ENCODE measurements at regions not wholly inside any gene's neighbourhood (a gene's known extent, or its start where the extent isn't known, plus 50 kb on each side); places are given as distances from the start of the nearest gene placed in this dataset.
"Not testable (repeated sequence)": the region's sequence is repeated elsewhere in the genome, so short reads cannot be mapped to it uniquely, and the experiment has no call there.

DNA sequence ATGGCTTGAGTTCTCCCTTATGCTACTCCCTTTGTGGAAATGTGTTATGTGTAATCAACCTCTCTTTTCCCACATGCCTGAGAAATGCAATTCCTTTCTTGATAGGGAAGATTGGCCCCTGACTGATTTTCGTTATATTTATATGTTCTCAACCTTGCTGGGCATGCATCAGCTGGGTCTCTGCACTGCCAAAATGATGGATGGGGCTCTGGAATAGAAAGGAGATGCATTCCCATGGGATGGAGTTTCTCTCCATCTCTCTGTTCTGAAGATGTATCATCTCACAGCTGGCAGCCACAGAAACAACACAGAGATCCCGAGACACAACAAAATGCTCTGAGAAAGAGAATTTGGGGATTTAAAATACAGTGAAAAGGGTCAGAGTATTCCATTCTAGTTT lies 327.7 kb upstream of the LMCD1 start:
- intact Hi-C loops (cut with DNase I), result no loop called here
- H3K9ac ChIP-seq (ENCODE audit: low read length in 3 of 3), result no peak overlapping the region
- no peaks in the 10 kb centered on the region for H3K36me3 ChIP-seq (ENCODE audit: control insufficient read depth in 2 of 3, insufficient read depth in 3 of 3, low read length in 3 of 3)
- no peaks in the 10 kb centered on the region for H3K27me3 ChIP-seq (ENCODE audit: control insufficient read depth, insufficient read depth, low read length)
- DNase-seq (peak in 1 of 5 donors; percentile 2), FAIRE-seq (no peak)
- H3K9me3 ChIP-seq (ENCODE audit: control insufficient read depth in 2 of 3, insufficient read depth in 1 of 3, low read length in 3 of 3), result no peaks in the 10 kb centered on the region
- H3K4me1 ChIP-seq (ENCODE audit: control insufficient read depth in 2 of 3, insufficient read depth in 2 of 3, low read depth in 1 of 3, low read length in 3 of 3), result no peaks in the 10 kb centered on the region
- H3K4me3 ChIP-seq (ENCODE audit: low read length in 3 of 3), result no peak overlapping the region
- TF ChIP-seq, protein P1, sequence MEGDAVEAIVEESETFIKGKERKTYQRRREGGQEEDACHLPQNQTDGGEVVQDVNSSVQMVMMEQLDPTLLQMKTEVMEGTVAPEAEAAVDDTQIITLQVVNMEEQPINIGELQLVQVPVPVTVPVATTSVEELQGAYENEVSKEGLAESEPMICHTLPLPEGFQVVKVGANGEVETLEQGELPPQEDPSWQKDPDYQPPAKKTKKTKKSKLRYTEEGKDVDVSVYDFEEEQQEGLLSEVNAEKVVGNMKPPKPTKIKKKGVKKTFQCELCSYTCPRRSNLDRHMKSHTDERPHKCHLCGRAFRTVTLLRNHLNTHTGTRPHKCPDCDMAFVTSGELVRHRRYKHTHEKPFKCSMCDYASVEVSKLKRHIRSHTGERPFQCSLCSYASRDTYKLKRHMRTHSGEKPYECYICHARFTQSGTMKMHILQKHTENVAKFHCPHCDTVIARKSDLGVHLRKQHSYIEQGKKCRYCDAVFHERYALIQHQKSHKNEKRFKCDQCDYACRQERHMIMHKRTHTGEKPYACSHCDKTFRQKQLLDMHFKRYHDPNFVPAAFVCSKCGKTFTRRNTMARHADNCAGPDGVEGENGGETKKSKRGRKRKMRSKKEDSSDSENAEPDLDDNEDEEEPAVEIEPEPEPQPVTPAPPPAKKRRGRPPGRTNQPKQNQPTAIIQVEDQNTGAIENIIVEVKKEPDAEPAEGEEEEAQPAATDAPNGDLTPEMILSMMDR (IDR thresholded peaks at IDR 0.05; ENCODE audit: borderline replicate concordance, extremely low read depth, insufficient read depth), result no peak
- no peak overlapping the region for H3K27ac ChIP-seq (ENCODE audit: low read depth in 2 of 2, low read length in 2 of 2)

DNA sequence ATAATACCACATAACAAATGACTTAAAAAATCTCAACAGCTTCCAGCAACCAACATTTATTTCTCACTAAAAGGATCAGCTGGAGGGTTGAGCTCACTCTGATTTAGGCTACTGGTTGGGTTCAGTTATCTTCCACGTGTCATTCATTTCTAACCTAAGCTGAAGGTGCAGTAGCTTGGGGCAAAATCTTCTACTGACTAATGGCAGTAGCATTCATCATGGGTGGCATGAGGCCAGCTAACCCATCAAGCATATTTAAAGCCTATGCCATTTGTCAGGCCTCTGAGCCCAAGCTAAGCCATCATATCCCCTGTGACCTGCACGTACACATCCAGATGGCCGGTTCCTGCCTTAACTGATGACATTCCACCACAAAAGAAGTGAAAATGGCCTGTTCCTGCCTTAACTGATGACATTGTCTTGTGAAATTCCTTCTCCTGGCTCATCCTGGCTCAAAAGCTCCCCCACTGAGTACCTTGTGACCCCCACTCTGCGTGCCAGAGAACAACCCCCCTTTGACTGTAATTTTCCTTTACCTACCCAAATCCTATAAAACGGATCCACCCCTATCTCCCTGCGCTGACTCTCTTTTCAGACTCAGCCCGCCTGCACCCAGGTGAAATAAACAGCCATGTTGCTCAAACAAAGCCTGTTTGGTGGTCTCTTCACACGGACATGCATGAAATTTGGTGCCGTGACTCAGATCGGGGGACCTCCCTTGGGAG lies 324.7 kb upstream of the LMCD1 start:
- H3K9me3 ChIP-seq (ENCODE audit: control insufficient read depth in 2 of 3, insufficient read depth in 1 of 3, low read length in 3 of 3); H3K27ac ChIP-seq (ENCODE audit: low read depth in 2 of 2, low read length in 2 of 2); H3K9ac ChIP-seq (ENCODE audit: low read length in 3 of 3); intact Hi-C loops (cut with DNase I); FAIRE-seq; H3K27me3 ChIP-seq (ENCODE audit: control insufficient read depth, insufficient read depth, low read length); H3K4me1 ChIP-seq (ENCODE audit: control insufficient read depth in 2 of 3, insufficient read depth in 2 of 3, low read depth in 1 of 3, low read length in 3 of 3); H3K4me3 ChIP-seq (ENCODE audit: low read length in 3 of 3); DNase-seq; H3K36me3 ChIP-seq (ENCODE audit: control insufficient read depth in 2 of 3, insufficient read depth in 3 of 3, low read length in 3 of 3): not testable (repeated sequence)

DNA sequence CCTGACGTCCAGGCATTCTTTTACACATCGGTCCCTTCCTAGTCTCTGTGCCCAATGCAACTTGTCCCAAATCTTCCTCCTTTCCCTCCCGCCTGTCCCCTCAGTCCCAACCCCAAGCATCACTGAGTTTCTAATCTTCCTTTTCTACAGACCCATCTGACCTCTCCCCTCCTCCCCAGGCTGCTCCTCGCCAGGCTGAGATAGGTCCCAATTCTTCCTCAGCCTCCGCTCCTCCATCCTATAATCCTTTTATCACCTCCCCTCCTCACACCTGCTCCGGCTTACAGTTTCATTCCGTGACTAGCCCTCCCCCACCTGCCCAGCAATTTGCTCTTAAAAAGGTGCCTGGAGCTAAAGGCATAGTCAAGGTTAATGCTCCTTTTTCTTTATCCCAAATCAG lies 323.1 kb upstream of the LMCD1 start:
- FAIRE-seq; H3K27me3 ChIP-seq (ENCODE audit: control insufficient read depth, insufficient read depth, low read length); intact Hi-C loops (cut with DNase I); H3K4me1 ChIP-seq (ENCODE audit: control insufficient read depth in 2 of 3, insufficient read depth in 2 of 3, low read depth in 1 of 3, low read length in 3 of 3); H3K36me3 ChIP-seq (ENCODE audit: control insufficient read depth in 2 of 3, insufficient read depth in 3 of 3, low read length in 3 of 3); DNase-seq; H3K27ac ChIP-seq (ENCODE audit: low read depth in 2 of 2, low read length in 2 of 2); H3K9ac ChIP-seq (ENCODE audit: low read length in 3 of 3); H3K4me3 ChIP-seq (ENCODE audit: low read length in 3 of 3); H3K9me3 ChIP-seq (ENCODE audit: control insufficient read depth in 2 of 3, insufficient read depth in 1 of 3, low read length in 3 of 3): not testable (repeated sequence)

DNA sequence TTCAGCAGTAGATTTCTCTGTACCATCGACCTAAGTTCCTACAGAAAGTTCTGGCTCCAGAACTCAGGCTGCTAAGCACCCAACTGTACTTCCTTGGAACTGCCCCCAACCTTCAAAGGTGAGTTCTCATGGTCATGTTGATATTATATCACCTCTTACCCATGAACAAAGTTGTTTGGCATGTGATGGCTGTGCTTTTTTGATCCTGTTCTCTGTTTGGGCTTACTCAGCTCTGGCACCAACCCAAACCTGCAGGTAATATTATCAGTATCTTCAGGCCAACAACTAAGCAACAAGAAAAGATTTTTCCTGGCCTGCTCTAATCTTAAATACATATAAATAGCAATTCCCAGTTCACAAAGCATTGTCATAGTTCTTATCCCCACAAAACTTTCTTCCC lies 318.7 kb upstream of the LMCD1 start:
- H3K27me3 ChIP-seq (ENCODE audit: control insufficient read depth, insufficient read depth, low read length), result no peaks in the 10 kb centered on the region
- DNase-seq (no peak), FAIRE-seq (no peak)
- no peak overlapping the region for H3K27ac ChIP-seq (ENCODE audit: low read depth in 2 of 2, low read length in 2 of 2)
- TF ChIP-seq, protein P1 (IDR thresholded peaks at IDR 0.05; ENCODE audit: borderline replicate concordance, extremely low read depth, insufficient read depth), result no peak
- no peak overlapping the region for H3K4me3 ChIP-seq (ENCODE audit: low read length in 3 of 3)
- intact Hi-C loops (cut with DNase I), result no loop called here
- no peaks in the 10 kb centered on the region for H3K9me3 ChIP-seq (ENCODE audit: control insufficient read depth in 2 of 3, insufficient read depth in 1 of 3, low read length in 3 of 3)
- H3K9ac ChIP-seq (ENCODE audit: low read length in 3 of 3), result no peak overlapping the region
- H3K36me3 ChIP-seq (ENCODE audit: control insufficient read depth in 2 of 3, insufficient read depth in 3 of 3, low read length in 3 of 3), result no peaks in the 10 kb centered on the region
- no peaks in the 10 kb centered on the region for H3K4me1 ChIP-seq (ENCODE audit: control insufficient read depth in 2 of 3, insufficient read depth in 2 of 3, low read depth in 1 of 3, low read length in 3 of 3)

All from kidney (tissue), 13 donors.